ENCODE measurements at regions not wholly inside any gene's neighbourhood (a gene's known extent, or its start where the extent isn't known, plus 50 kb on each side); places are given as distances from the start of the nearest gene placed in this dataset.
"Not testable (repeated sequence)": the region's sequence is repeated elsewhere in the genome, so short reads cannot be mapped to it uniquely, and the experiment has no call there.

DNA sequence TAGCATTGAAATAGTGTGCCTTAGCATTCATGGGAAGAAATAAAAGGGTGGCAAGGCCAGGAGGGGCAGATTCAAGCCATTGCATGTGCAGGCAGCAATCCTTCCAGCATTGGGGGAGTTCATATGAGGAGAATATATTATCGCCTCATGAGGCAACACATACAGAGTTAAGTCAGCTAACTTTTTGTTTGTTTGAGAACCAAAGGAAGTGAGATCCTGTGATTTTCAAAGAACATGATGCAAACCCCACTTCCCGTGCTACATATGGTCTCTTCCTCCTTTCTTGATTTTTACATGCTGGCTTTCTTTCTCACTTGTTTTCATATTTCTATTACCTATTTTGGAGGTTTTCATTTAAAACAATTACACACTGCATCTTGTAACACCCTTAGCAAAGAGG lies 579.7 kb upstream of the ARID1B start:
- 59 to 87% (median 65%) methylated on average over 2 of the region's 2 CpGs for WGBS, 3 donors
- H3K27me3 ChIP-seq (ENCODE audit: control insufficient read depth in 3 of 3, insufficient read depth in 3 of 3, low read length in 3 of 3) = no peaks in the 10 kb centered on the region
- H3K36me3 ChIP-seq (ENCODE audit: control insufficient read depth in 3 of 3, insufficient read depth in 2 of 3, low read depth in 1 of 3, low read length in 3 of 3) = no peaks in the 10 kb centered on the region
- DNase-seq (no peak), FAIRE-seq (no peak)
- H3K4me3 ChIP-seq (ENCODE audit: low read depth in 1 of 3, low read length in 3 of 3) = no peak overlapping the region
- H3K27ac ChIP-seq (ENCODE audit: low read depth in 1 of 3, low read length in 2 of 3) = no peak overlapping the region
- no peaks in the 10 kb centered on the region for H3K9me3 ChIP-seq (ENCODE audit: control insufficient read depth in 2 of 2, insufficient read depth in 1 of 2, low read depth in 1 of 2, low read length in 1 of 2)
- H3K4me1 ChIP-seq (ENCODE audit: control insufficient read depth in 3 of 3, insufficient read depth in 2 of 3, low read depth in 1 of 3, low read length in 2 of 3) = no peaks in the 10 kb centered on the region

DNA sequence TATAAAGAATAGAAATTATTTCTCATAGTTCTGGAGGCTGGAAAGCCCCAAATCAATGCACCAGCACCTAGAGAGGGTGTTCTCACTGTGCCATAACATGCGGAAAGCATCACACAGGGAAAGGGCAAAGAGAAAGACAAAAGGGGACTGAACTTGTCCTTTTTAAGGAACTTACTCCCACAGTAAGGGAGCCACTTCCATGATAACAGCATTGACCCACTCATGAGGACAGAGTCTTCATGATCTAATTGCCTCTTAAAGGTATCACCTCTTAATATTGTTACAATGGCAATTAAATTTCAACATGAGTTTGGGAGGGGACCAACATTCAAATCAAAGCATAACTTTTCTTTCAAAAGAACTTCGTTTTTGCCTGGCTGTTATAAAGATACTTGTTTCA lies 582.2 kb upstream of the ARID1B start:
- DNase-seq (no peak), FAIRE-seq (no peak)
- no peaks in the 10 kb centered on the region for H3K27me3 ChIP-seq (ENCODE audit: control insufficient read depth in 3 of 3, insufficient read depth in 3 of 3, low read length in 3 of 3)

DNA sequence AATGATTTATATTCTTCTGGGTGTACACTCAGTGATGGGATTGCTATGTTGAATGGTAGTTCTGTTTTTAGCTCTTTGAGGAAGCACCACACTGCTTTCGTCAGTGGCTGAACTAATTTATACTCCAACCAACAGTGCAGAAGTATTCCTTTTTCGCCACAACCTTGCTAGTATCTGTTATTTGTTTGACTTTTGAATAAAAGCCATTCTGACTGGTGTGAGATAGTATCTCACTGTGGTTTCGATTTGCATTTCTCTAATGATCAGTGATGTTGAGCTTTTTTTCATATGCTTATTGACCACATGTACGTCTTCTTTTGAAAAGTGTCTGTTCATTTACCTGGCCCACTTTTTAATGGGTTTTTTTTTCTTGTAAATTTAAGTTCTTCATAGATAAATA lies 583.8 kb upstream of the ARID1B start:
- H3K4me3 ChIP-seq (ENCODE audit: low read depth in 1 of 3, low read length in 3 of 3) = no peak overlapping the region
- no peaks in the 10 kb centered on the region for H3K9me3 ChIP-seq (ENCODE audit: control insufficient read depth in 2 of 2, insufficient read depth in 1 of 2, low read depth in 1 of 2, low read length in 1 of 2)
- H3K4me1 ChIP-seq (ENCODE audit: control insufficient read depth in 3 of 3, insufficient read depth in 2 of 3, low read depth in 1 of 3, low read length in 2 of 3) = no peaks in the 10 kb centered on the region
- DNase-seq = no peak
- WGBS, 3 donors = 89 to 91% (median 90%) methylated on average over 4 of the region's 4 CpGs
- no peak overlapping the region for H3K27ac ChIP-seq (ENCODE audit: low read depth in 1 of 3, low read length in 2 of 3)
- H3K27me3 ChIP-seq (ENCODE audit: control insufficient read depth in 3 of 3, insufficient read depth in 3 of 3, low read length in 3 of 3) = no peaks in the 10 kb centered on the region
- FAIRE-seq = no peak
- H3K36me3 ChIP-seq (ENCODE audit: control insufficient read depth in 3 of 3, insufficient read depth in 2 of 3, low read depth in 1 of 3, low read length in 3 of 3) = no peaks in the 10 kb centered on the region

More for the DNA sequence above, 582.2 kb upstream of the ARID1B start:
- Histone ChIP-seq H3K36me3 (ENCODE audit: control insufficient read depth in 3 of 3, insufficient read depth in 2 of 3, low read depth in 1 of 3, low read length in 3 of 3) (no peaks in the 10 kb centered on the region), H3K9me3 (ENCODE audit: control insufficient read depth in 2 of 2, insufficient read depth in 1 of 2, low read depth in 1 of 2, low read length in 1 of 2) (no peaks in the 10 kb centered on the region), H3K27ac (ENCODE audit: low read depth in 1 of 3, low read length in 2 of 3) (no peak overlapping the region), H3K4me3 (ENCODE audit: low read depth in 1 of 3, low read length in 3 of 3) (no peak overlapping the region), H3K4me1 (ENCODE audit: control insufficient read depth in 3 of 3, insufficient read depth in 2 of 3, low read depth in 1 of 3, low read length in 2 of 3) (no peaks in the 10 kb centered on the region)
- WGBS, 3 donors = 53 to 82% (median 69%) methylated on average over 2 of the region's 2 CpGs

DNA sequence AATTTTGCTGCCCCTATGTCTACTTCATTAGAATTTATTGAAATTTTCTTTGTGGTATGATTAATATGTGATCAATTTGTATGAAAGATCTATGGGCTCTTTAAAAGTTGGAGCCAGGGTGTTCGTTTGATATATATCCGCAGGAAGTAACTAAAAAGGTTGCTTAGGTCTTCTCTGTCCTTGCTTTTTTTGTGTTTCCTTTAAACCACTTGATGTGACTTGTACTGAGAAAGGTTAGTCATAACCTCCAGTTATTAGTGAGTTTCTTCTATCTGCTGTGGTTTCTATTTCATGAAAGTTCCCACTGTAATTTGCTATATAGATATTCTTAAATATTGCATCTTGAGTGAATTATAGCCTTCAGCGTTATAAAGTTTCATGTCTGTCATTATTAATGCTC lies 585.3 kb upstream of the ARID1B start:
- no peaks in the 10 kb centered on the region for H3K36me3 ChIP-seq (ENCODE audit: control insufficient read depth in 3 of 3, insufficient read depth in 2 of 3, low read depth in 1 of 3, low read length in 3 of 3)
- H3K27ac ChIP-seq (ENCODE audit: low read depth in 1 of 3, low read length in 2 of 3) = no peak overlapping the region
- DNase-seq (no peak), FAIRE-seq (no peak)
- H3K4me1 ChIP-seq (ENCODE audit: control insufficient read depth in 3 of 3, insufficient read depth in 2 of 3, low read depth in 1 of 3, low read length in 2 of 3) = no peaks in the 10 kb centered on the region
- H3K9me3 ChIP-seq (ENCODE audit: control insufficient read depth in 2 of 2, insufficient read depth in 1 of 2, low read depth in 1 of 2, low read length in 1 of 2) = no peaks in the 10 kb centered on the region
- 58 to 73% (median 72%) methylated on average over 3 of the region's 3 CpGs for WGBS, 3 donors
- no peak overlapping the region for H3K4me3 ChIP-seq (ENCODE audit: low read depth in 1 of 3, low read length in 3 of 3)
- H3K27me3 ChIP-seq (ENCODE audit: control insufficient read depth in 3 of 3, insufficient read depth in 3 of 3, low read length in 3 of 3) = no peaks in the 10 kb centered on the region

DNA sequence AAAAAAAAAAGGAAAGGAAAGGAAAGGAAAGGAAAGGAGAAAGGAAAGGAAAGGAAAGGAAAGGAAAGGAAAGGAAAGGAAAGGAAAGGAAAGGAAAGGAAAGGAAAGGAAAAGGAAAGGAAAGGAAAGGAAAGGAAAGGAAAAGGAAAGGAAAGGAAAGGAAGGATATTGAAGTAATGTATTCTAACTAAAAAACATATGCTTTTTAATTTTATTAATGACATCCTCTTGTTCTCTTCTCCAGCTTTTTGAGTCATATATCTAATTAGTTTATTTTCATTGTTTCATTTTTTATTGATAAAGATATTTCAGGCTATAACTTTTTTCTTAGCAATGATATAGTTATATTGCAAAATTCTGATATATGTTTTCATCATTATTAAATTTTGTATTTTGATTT lies 585.8 kb upstream of the ARID1B start:
- peak; percentile 33 for FAIRE-seq
- not testable (repeated sequence) for H3K4me3 ChIP-seq (ENCODE audit: low read depth in 1 of 3, low read length in 3 of 3); H3K4me1 ChIP-seq (ENCODE audit: control insufficient read depth in 3 of 3, insufficient read depth in 2 of 3, low read depth in 1 of 3, low read length in 2 of 3); H3K36me3 ChIP-seq (ENCODE audit: control insufficient read depth in 3 of 3, insufficient read depth in 2 of 3, low read depth in 1 of 3, low read length in 3 of 3); H3K27ac ChIP-seq (ENCODE audit: low read depth in 1 of 3, low read length in 2 of 3); DNase-seq; H3K27me3 ChIP-seq (ENCODE audit: control insufficient read depth in 3 of 3, insufficient read depth in 3 of 3, low read length in 3 of 3); H3K9me3 ChIP-seq (ENCODE audit: control insufficient read depth in 2 of 2, insufficient read depth in 1 of 2, low read depth in 1 of 2, low read length in 1 of 2)

DNA sequence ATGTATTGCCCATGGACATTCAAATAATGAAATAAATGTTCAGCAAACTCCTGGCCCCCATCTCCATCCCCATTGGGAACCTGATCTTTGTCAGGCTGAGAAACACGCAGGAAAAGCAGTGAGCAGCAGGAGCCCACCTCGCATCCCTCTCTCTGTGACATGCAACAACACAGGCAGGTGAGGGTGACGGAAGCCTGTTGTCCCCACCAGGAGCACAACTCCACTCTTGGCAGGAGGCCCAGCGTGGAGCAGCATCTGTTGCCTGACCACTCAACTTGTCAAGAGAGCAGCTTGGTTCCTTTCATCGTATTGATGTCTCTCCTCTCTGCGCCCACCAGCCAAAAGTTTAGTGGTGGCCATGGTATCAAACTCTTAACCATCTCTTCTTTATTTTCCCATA lies 586.9 kb upstream of the ARID1B start:
- no peak for DNase-seq
- Histone ChIP-seq H3K9me3 (ENCODE audit: control insufficient read depth in 2 of 2, insufficient read depth in 1 of 2, low read depth in 1 of 2, low read length in 1 of 2) (no peaks in the 10 kb centered on the region), H3K27me3 (ENCODE audit: control insufficient read depth in 3 of 3, insufficient read depth in 3 of 3, low read length in 3 of 3) (no peaks in the 10 kb centered on the region), H3K4me3 (ENCODE audit: low read depth in 1 of 3, low read length in 3 of 3) (no peak overlapping the region), H3K36me3 (ENCODE audit: control insufficient read depth in 3 of 3, insufficient read depth in 2 of 3, low read depth in 1 of 3, low read length in 3 of 3) (no peaks in the 10 kb centered on the region), H3K4me1 (ENCODE audit: control insufficient read depth in 3 of 3, insufficient read depth in 2 of 3, low read depth in 1 of 3, low read length in 2 of 3) (no peaks in the 10 kb centered on the region), H3K27ac (ENCODE audit: low read depth in 1 of 3, low read length in 2 of 3) (no peak overlapping the region)
- WGBS, 3 donors = 86 to 93% (median 91%) methylated on average over 6 of the region's 6 CpGs
- no peak for FAIRE-seq

DNA sequence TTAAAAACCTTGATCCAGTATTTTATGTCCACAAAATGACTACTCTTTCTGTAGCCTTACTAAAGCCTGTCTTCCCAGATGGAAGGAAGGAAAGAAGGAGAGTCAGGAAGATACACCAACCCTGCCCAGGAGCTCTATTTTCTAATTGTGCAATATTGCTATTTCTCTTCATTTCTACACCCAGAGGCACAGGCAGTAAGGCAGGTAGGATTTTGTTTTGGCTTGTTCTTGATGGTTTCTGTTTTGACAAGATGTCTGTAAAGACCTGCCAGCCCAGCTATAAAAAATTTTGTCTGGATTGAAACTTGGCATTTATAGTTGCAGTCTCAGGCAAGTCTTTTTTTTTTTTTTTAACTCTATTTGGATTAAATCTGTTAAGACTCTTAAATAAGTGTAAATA lies 587.5 kb upstream of the ARID1B start:
- Histone ChIP-seq H3K27ac (ENCODE audit: low read depth in 1 of 3, low read length in 2 of 3) (no peak overlapping the region), H3K4me3 (ENCODE audit: low read depth in 1 of 3, low read length in 3 of 3) (no peak overlapping the region), H3K4me1 (ENCODE audit: control insufficient read depth in 3 of 3, insufficient read depth in 2 of 3, low read depth in 1 of 3, low read length in 2 of 3) (no peaks in the 10 kb centered on the region), H3K27me3 (ENCODE audit: control insufficient read depth in 3 of 3, insufficient read depth in 3 of 3, low read length in 3 of 3) (no peaks in the 10 kb centered on the region), H3K36me3 (ENCODE audit: control insufficient read depth in 3 of 3, insufficient read depth in 2 of 3, low read depth in 1 of 3, low read length in 3 of 3) (no peaks in the 10 kb centered on the region), H3K9me3 (ENCODE audit: control insufficient read depth in 2 of 2, insufficient read depth in 1 of 2, low read depth in 1 of 2, low read length in 1 of 2) (no peaks in the 10 kb centered on the region)
- no peak for FAIRE-seq
- DNase-seq = no peak

DNA sequence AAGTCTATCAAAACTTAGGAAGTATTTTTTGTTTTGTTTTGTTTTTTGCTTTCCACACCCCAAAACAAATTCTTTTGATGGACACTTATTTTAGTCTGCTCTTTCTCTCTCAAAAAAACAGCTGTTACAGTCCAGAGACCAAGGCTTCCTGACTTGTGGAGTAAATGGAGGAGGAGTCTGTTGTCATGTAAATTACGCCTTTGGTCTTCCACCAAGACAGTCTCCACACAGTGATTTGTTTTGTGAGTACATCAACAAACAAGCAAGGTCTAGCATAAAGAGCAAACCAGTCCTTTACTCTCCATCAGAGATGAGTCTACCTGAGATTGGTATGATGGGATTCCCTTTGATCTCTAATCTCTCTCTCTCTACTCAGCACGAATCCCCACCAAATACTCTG lies 588.0 kb upstream of the ARID1B start:
- no peak for FAIRE-seq
- H3K4me3 ChIP-seq (ENCODE audit: low read depth in 1 of 3, low read length in 3 of 3) = no peak overlapping the region
- no peak for DNase-seq
- H3K27ac ChIP-seq (ENCODE audit: low read depth in 1 of 3, low read length in 2 of 3) = no peak overlapping the region
- H3K36me3 ChIP-seq (ENCODE audit: control insufficient read depth in 3 of 3, insufficient read depth in 2 of 3, low read depth in 1 of 3, low read length in 3 of 3) = no peaks in the 10 kb centered on the region
- WGBS, 3 donors = 52 to 72% (median 54%) methylated on average over 2 of the region's 2 CpGs
- no peaks in the 10 kb centered on the region for H3K9me3 ChIP-seq (ENCODE audit: control insufficient read depth in 2 of 2, insufficient read depth in 1 of 2, low read depth in 1 of 2, low read length in 1 of 2)
- H3K27me3 ChIP-seq (ENCODE audit: control insufficient read depth in 3 of 3, insufficient read depth in 3 of 3, low read length in 3 of 3) = no peaks in the 10 kb centered on the region
- no peaks in the 10 kb centered on the region for H3K4me1 ChIP-seq (ENCODE audit: control insufficient read depth in 3 of 3, insufficient read depth in 2 of 3, low read depth in 1 of 3, low read length in 2 of 3)

DNA sequence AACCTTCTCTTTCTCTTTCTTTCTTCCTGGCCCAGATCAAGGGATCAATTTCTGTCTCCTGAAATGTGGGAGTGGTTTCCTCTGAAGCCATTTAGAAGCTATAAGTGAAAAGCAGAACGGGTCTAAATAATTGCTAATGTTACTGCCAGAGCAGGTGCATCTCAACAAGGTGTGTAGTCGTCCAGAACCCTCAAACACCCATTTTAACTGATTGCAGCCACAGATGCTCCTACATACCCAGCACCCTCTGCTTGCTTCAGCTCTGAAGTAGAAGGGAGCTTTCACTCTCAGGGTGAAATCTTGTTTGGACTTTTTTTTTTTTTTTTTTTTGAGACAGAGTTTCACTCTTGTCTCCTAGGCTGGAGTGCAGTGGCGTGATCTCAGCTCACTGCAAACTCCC lies 592.1 kb upstream of the ARID1B start:
- 43 to 58% (median 47%) methylated on average over 3 of the region's 3 CpGs for WGBS, 3 donors
- no peaks in the 10 kb centered on the region for H3K4me1 ChIP-seq (ENCODE audit: control insufficient read depth in 3 of 3, insufficient read depth in 2 of 3, low read depth in 1 of 3, low read length in 2 of 3)

More for the DNA sequence above, 592.1 kb upstream of the ARID1B start:
- Histone ChIP-seq H3K9me3 (ENCODE audit: control insufficient read depth in 2 of 2, insufficient read depth in 1 of 2, low read depth in 1 of 2, low read length in 1 of 2) (no peaks in the 10 kb centered on the region), H3K27me3 (ENCODE audit: control insufficient read depth in 3 of 3, insufficient read depth in 3 of 3, low read length in 3 of 3) (no peaks in the 10 kb centered on the region), H3K27ac (ENCODE audit: low read depth in 1 of 3, low read length in 2 of 3) (no peak overlapping the region), H3K36me3 (ENCODE audit: control insufficient read depth in 3 of 3, insufficient read depth in 2 of 3, low read depth in 1 of 3, low read length in 3 of 3) (no peaks in the 10 kb centered on the region), H3K4me3 (ENCODE audit: low read depth in 1 of 3, low read length in 3 of 3) (no peak overlapping the region)
- no peak for DNase-seq
- no peak for FAIRE-seq
